SK-N-SH treated with all-trans-retinoic acid at 6 μM for 48 hours (cell line): ENCODE measurements at regions not wholly inside any gene's neighbourhood (a gene's known extent, or its start where the extent isn't known, plus 50 kb on each side); places are given as distances from the start of the nearest gene placed in this dataset.

Experiments
- ARNTL ChIP-seq: fragments of 450-650 bp; formaldehyde crosslinking; IDR thresholded peaks from 2 replicates; pipeline ENCODE4 v1.5.0; 2020; ENCODE audit warnings: low read depth, mild to moderate bottlenecking, moderate library complexity, borderline replicate concordance
- CSDC2 ChIP-seq: fragments of 250-450 bp; sonication (Bioruptor Pico); IDR thresholded peaks from 2 replicates; pipeline ENCODE4 v1.5.0; 2020; ENCODE audit warnings: mild to moderate bottlenecking, moderate library complexity
- ESRRG ChIP-seq: fragments of 250-450 bp; sonication (Bioruptor Pico); IDR thresholded peaks from 2 replicates; pipeline ENCODE4 v1.6.1; 2021; ENCODE audit warnings: mild to moderate bottlenecking
- GLIS3 ChIP-seq: fragments of 250-450 bp; sonication (Bioruptor Pico); IDR thresholded peaks from 2 replicates; pipeline ENCODE4 v1.5.0; 2020; ENCODE audit warnings: mild to moderate bottlenecking, moderate library complexity
- ISL1 ChIP-seq: fragments of 250-450 bp; sonication (Bioruptor Pico); IDR thresholded peaks from 2 replicates; pipeline ENCODE4 v2.1.2; 2022; ENCODE audit warnings: mild to moderate bottlenecking, moderate library complexity
- OSR1 ChIP-seq: fragments of 250-450 bp; sonication (Bioruptor Pico); IDR thresholded peaks from 2 replicates; pipeline ENCODE4 v1.8.0; 2022; ENCODE audit warnings: moderate library complexity, mild to moderate bottlenecking, inconsistent platforms
- PATZ1 ChIP-seq: fragments of 250-450 bp; sonication (Bioruptor Pico); IDR thresholded peaks from 2 replicates; pipeline ENCODE4 v1.8.0; 2020; ENCODE audit warnings: mild to moderate bottlenecking, moderate library complexity, borderline replicate concordance
- RARB ChIP-seq: fragments of 250-450 bp; sonication (Bioruptor Pico); IDR thresholded peaks from 2 replicates; pipeline ENCODE4 v1.8.0; 2021; ENCODE audit warnings: mild to moderate bottlenecking, moderate library complexity
- SNAI2 ChIP-seq: fragments of 250-450 bp; sonication (Bioruptor Pico); IDR thresholded peaks from 2 replicates; pipeline ENCODE4 v1.5.0; 2020; ENCODE audit warnings: mild to moderate bottlenecking, moderate library complexity
- TCF4 ChIP-seq: fragments of 250-450 bp; sonication (Bioruptor Pico); IDR thresholded peaks from 2 replicates; pipeline ENCODE4 v1.8.0; 2021; ENCODE audit warnings: mild to moderate bottlenecking, moderate library complexity, borderline replicate concordance
- ZC3H10 ChIP-seq: fragments of 250-450 bp; sonication (Bioruptor Pico); IDR thresholded peaks from 2 replicates; pipeline ENCODE4 v1.5.1; 2021; ENCODE audit warnings: mild to moderate bottlenecking, moderate library complexity
- ZFP3 ChIP-seq: fragments of 250-450 bp; sonication (Bioruptor Pico); IDR thresholded peaks from 2 replicates; pipeline ENCODE4 v1.5.0; 2020; ENCODE audit warnings: mild to moderate bottlenecking, moderate library complexity
- ZNF70 ChIP-seq: fragments of 450-650 bp; formaldehyde crosslinking; IDR thresholded peaks from 2 replicates; pipeline ENCODE4 v1.5.0; 2020; ENCODE audit warnings: mild to moderate bottlenecking, moderate library complexity
- ZNF8 ChIP-seq: fragments of 450-650 bp; formaldehyde crosslinking; IDR thresholded peaks from 2 replicates; pipeline ENCODE4 v1.5.0; 2020; ENCODE audit warnings: mild to moderate bottlenecking, moderate library complexity

- TF ChIP-seq ISL1 (CRISPR knock-in tag) (no peak), OSR1 (CRISPR knock-in tag) (no peak), TCF4 (CRISPR knock-in tag) (no peak), PATZ1 (CRISPR knock-in tag) (no peak), ZFP3 (CRISPR knock-in tag) (no peak), CSDC2 (no peak), ZC3H10 (CRISPR knock-in tag) (no peak), ZNF8 (CRISPR knock-in tag) (no peak), ZNF70 (CRISPR knock-in tag) (no peak), RARB (CRISPR knock-in tag) (no peak), ESRRG (no peak), ARNTL (CRISPR knock-in tag) (no peak), SNAI2 (CRISPR knock-in tag) (no peak), GLIS3 (CRISPR knock-in tag) (no peak)
Measured at GRCh38 chr16:60463986-60464385, 1572.3 kb downstream of the CDH8 start.
